Neural progenitor cell (in vitro differentiated cells): ENCODE measurements at regions not wholly inside any gene's neighbourhood (a gene's known extent, or its start where the extent isn't known, plus 50 kb on each side); places are given as distances from the start of the nearest gene placed in this dataset.

ENCODE experiments used
- EZH2 ChIP-seq: fragments of 200-600 bp; sonication (generic); IDR thresholded peaks from 2 replicates; pipeline ENCODE4 v1.6.1; 2017; ENCODE audit warnings: antibody characterized with exemption, mild to moderate bottlenecking, moderate library complexity
- TF ChIP-seq, protein P1 (sequence below): fragments of 200-600 bp; sonication (generic); IDR thresholded peaks from 2 replicates; pipeline ENCODE4 v1.5.1; 2017; ENCODE audit warnings: antibody characterized with exemption, mild to moderate bottlenecking

GRCh38 chr14:25488961-25489360 is 439.0 kb upstream of the STXBP6 start:
- TF ChIP-seq, protein P1, sequence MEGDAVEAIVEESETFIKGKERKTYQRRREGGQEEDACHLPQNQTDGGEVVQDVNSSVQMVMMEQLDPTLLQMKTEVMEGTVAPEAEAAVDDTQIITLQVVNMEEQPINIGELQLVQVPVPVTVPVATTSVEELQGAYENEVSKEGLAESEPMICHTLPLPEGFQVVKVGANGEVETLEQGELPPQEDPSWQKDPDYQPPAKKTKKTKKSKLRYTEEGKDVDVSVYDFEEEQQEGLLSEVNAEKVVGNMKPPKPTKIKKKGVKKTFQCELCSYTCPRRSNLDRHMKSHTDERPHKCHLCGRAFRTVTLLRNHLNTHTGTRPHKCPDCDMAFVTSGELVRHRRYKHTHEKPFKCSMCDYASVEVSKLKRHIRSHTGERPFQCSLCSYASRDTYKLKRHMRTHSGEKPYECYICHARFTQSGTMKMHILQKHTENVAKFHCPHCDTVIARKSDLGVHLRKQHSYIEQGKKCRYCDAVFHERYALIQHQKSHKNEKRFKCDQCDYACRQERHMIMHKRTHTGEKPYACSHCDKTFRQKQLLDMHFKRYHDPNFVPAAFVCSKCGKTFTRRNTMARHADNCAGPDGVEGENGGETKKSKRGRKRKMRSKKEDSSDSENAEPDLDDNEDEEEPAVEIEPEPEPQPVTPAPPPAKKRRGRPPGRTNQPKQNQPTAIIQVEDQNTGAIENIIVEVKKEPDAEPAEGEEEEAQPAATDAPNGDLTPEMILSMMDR: no peak
- TF ChIP-seq EZH2: no peak
